ENCODE measurements at regions not wholly inside any gene's neighbourhood (a gene's known extent, or its start where the extent isn't known, plus 50 kb on each side); places are given as distances from the start of the nearest gene placed in this dataset.
"Not testable (repeated sequence)": the region's sequence is repeated elsewhere in the genome, so short reads cannot be mapped to it uniquely, and the experiment has no call there.

DNA sequence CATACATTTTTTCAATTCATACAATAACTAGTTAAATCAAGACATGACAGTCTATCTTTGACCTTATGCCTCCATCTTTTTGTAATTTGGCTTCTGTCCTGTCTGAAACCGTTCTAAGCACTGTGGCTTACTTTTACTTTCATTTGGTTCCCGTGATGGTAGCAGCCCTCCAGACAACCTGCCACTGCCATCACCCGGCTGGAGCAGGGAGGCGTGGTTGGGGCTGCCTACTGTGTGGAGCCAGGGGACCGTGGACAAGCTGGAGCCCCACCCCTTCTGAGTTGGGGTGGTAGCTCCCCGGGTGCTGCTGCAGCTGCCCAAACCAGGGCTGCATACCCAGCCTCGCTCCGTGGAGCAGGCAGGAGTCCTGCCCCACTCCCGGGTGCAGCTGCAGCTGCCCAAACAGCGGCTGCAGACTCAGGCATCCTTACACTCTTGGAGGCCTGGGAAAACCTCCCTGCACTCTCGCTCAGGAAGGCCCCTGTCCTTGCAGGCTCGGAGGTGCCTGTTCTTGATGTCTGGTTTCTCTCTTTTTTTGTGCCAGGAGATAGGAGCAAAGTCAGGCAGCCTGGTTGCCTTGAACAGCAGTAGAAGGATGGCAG, 312.4 kb downstream of the ANKRD30B start:
- DNase-seq (ENCODE audit: low read depth in 4 of 6, low spot score in 6 of 6); H3K27me3 ChIP-seq (ENCODE audit: control insufficient read depth, insufficient read depth, low read length); H3K4me3 ChIP-seq (ENCODE audit: low read depth, low read length); H3K9me3 ChIP-seq (ENCODE audit: control insufficient read depth, insufficient read depth, low read length); H3K36me3 ChIP-seq (ENCODE audit: control insufficient read depth, insufficient read depth, low read length); H3K4me1 ChIP-seq (ENCODE audit: control insufficient read depth, insufficient read depth, low read length); H3K27ac ChIP-seq (ENCODE audit: low read depth, low read length): not testable (repeated sequence)
- WGBS (ENCODE audit: insufficient coverage) = no CpG with 5 or more reads among the region's 12 CpGs

- not testable (repeated sequence) for DNase-seq (ENCODE audit: low read depth in 4 of 6, low spot score in 6 of 6); H3K4me1 ChIP-seq (ENCODE audit: control insufficient read depth, insufficient read depth, low read length); H3K4me3 ChIP-seq (ENCODE audit: low read depth, low read length); H3K9me3 ChIP-seq (ENCODE audit: control insufficient read depth, insufficient read depth, low read length); H3K36me3 ChIP-seq (ENCODE audit: control insufficient read depth, insufficient read depth, low read length); H3K27ac ChIP-seq (ENCODE audit: low read depth, low read length); H3K27me3 ChIP-seq (ENCODE audit: control insufficient read depth, insufficient read depth, low read length)
- 68% methylated on average over 7 of the region's 9 CpGs for WGBS (ENCODE audit: insufficient coverage)
These were observed 313.4 kb downstream of the ANKRD30B start for GRCh38 chr18:15061289-15061896.

DNA sequence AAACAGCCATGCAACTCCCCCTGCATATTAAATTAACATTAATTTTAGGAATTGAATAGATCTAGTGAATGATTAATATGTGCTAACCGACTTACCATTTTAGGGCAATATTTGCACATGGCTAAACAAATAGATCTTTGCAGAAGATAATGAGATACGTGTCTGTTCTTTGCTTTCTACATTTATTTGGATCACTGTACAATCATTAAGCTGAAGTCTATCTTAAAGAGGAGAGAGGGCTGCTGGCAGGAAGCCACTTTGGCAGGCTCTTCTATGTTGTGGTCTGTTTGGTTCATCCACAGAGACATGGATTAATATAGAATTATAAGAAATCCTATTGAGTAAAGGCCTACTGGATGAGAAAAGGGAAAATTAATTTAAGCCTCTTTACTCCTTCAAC, 318.5 kb downstream of the ANKRD30B start:
- DNase-seq (ENCODE audit: low read depth in 4 of 6, low spot score in 6 of 6); H3K4me1 ChIP-seq (ENCODE audit: control insufficient read depth, insufficient read depth, low read length); H3K27ac ChIP-seq (ENCODE audit: low read depth, low read length); H3K36me3 ChIP-seq (ENCODE audit: control insufficient read depth, insufficient read depth, low read length); H3K9me3 ChIP-seq (ENCODE audit: control insufficient read depth, insufficient read depth, low read length); H3K4me3 ChIP-seq (ENCODE audit: low read depth, low read length); H3K27me3 ChIP-seq (ENCODE audit: control insufficient read depth, insufficient read depth, low read length): not testable (repeated sequence)
- no CpG with 5 or more reads among the region's 2 CpGs for WGBS (ENCODE audit: insufficient coverage)

DNA sequence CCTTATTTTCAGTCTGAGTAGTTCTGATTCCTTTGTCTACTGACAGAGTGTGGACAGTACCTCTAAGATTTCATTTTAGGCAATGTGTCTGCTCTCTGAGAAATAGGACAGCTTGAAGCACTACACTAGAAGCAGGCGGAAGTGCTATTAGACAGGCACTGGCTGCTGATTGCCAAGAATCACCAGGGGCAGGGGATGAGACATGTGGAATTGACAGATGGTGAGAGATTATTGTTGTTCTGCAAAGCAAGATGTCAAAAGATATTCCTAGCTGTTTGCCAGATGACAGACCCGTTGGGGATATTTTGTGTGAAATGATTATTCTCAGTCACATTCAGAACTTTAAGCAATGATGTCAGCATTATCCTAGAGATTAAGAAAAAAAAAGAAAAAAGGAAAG, 323.3 kb downstream of the ANKRD30B start:
- not testable (repeated sequence) for H3K27me3 ChIP-seq (ENCODE audit: control insufficient read depth, insufficient read depth, low read length); H3K36me3 ChIP-seq (ENCODE audit: control insufficient read depth, insufficient read depth, low read length); H3K4me1 ChIP-seq (ENCODE audit: control insufficient read depth, insufficient read depth, low read length); H3K27ac ChIP-seq (ENCODE audit: low read depth, low read length); H3K9me3 ChIP-seq (ENCODE audit: control insufficient read depth, insufficient read depth, low read length); H3K4me3 ChIP-seq (ENCODE audit: low read depth, low read length); DNase-seq (ENCODE audit: low read depth in 4 of 6, low spot score in 6 of 6)
- WGBS (ENCODE audit: insufficient coverage) = 88% methylated on average over 1 of the region's 2 CpGs

All from spinal cord (tissue), 9 donors.